Uterus (tissue), 2 donors: ENCODE measurements at regions not wholly inside any gene's neighbourhood (a gene's known extent, or its start where the extent isn't known, plus 50 kb on each side); places are given as distances from the start of the nearest gene placed in this dataset.

Source experiments
- CTCF ChIP-seq, 4 experiments: fragments of 200-600 bp in 2 of 4; fragments of 450-650 bp in 2 of 4; sonication (generic) in 2 of 4; IDR thresholded peaks; one replicate each; pipeline ENCODE4 v1.5.1; 2016 to 2019; ENCODE audit warnings: antibody characterized with exemption in 4 of 4, mild to moderate bottlenecking in 2 of 4, moderate library complexity in 1 of 4
- POLR2A ChIP-seq, 2 donors: fragments of 450-650 bp; IDR thresholded peaks; one replicate each; pipeline ENCODE4 v1.6.1; 2016; ENCODE audit warnings: antibody characterized with exemption in 2 of 2, mild to moderate bottlenecking in 1 of 2, moderate library complexity in 1 of 2

GRCh38 chr5:157965989-157966388 lies 107.0 kb upstream of the CLINT1 start:
- TF ChIP-seq POLR2A (IDR thresholded peaks at IDR 0.05) (no peak), CTCF (IDR thresholded peaks at IDR 0.05) (no peak)
